Activated CD8-positive, alpha-beta memory T cell treated with anti-CD3 and anti-CD28 coated beads, Interleukin-2, amount 50 U/mL, for 24 hours (primary cell): ENCODE measurements at regions not wholly inside any gene's neighbourhood (a gene's known extent, or its start where the extent isn't known, plus 50 kb on each side); places are given as distances from the start of the nearest gene placed in this dataset.
"Not testable (repeated sequence)": the region's sequence is repeated elsewhere in the genome, so short reads cannot be mapped to it uniquely, and the experiment has no call there.

ENCODE experiments used
- DNase-seq: peaks from one replicate; pipeline ENCODE4 v3.0.0-alpha.2; 2020; ENCODE audit errors: extremely low read depth

- no peak for DNase-seq
These were observed 180.7 kb upstream of the ANK3 start for GRCh38 chr10:60570272-60570865.

DNA sequence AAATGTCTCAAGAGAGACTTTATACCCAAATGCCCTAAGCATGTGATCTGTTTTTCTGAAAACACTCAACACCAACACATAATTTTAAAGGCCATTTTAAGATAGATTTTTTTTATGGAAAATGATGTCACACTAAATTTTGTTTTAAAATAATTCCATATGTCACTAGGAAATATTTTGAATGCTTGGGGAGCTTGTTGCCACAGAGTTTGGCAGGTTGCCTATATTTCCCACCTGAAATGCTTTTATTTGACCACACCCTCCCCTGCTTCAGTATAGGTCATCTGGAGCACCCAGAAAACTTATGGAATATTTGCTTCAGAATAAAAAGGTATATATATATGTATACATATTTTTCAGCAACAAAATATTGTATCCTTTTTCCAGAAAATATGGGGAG, 180.0 kb upstream of the ANK3 start:
- DNase-seq: no peak

- DNase-seq: no peak
These were observed 176.4 kb upstream of the ANK3 start for GRCh38 chr10:60566096-60566495.

DNA sequence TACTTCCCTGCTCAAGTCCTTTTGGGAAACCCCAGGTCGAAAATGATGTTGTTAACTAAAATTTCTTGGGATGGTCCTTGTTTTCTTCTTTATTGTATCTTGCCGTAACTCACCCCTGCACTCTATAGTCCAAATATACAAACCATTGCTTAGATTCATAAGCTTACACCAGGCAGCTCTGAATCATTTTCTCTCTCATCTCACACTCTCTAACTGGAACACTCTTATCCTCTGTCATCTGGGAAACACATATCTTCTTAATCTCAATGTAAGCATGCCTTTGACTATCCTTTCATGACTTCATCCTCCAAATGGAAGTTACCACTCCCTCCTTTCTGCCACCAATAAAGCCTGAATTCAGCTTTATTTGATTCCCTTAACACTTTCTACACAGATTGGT, 175.8 kb upstream of the ANK3 start:
- DNase-seq: no peak

DNA sequence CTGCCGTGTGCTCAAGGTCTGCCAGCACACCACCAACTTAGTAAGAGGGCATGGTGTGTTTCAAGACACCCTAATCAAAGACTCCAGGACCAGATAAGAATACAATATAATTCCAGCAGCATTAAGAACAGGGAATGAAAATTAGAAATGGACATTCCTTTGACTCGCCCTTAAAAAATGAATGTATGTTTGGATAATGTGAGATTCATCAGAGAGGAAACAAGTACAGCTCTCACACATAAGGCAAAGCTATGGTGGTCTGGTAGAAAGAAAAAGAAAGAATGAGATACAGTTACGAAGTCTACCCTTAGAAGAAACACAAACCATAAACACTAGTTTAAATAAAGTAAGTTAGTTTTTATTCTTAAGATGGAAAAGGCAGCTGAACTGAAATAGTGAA, 174.8 kb upstream of the ANK3 start:
- no peak for DNase-seq

- DNase-seq: no peak
These were observed 170.8 kb upstream of the ANK3 start for GRCh38 chr10:60560451-60560850.

- no peak for DNase-seq
These were observed 166.0 kb upstream of the ANK3 start for GRCh38 chr10:60555700-60556099.

DNA sequence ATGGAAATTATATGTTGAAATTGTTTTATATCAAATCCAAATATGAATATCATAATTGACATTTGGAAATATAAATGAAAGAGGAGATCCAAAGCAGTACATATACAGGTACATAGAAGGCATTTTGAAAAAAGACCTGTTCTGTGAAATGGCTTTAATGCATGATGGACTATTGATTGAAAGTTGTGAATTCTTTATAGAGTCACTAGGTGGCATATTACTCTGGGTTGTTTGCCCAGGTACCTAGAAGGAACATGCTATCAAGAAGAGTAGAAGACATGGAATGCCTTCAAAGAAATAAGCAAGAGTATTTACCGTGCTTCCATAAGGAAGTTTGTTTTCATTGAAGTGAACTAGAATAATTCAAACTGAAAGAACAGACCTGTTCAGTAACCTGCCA, 160.0 kb upstream of the ANK3 start:
- DNase-seq: no peak

DNA sequence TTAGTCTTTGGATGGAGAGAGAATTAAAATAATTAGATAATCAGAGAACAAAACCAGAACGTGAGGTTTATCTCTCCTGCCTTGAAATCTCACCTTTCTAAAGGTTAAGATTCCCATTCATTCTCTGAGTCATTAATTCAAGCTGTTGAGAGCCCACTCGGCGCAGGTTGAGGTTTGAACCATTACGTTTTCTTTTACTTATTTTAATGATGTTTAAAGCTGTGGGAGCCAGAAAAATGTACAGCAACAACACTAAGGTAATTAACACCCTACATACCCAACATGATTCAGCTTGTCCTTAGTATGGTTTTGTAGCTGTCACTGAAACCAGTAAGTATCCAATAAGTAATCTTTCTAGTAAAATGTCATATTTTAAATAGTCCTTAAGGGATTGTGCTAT, 153.0 kb upstream of the ANK3 start:
- DNase-seq: no peak

- DNase-seq: no peak
These were observed 151.8 kb upstream of the ANK3 start for GRCh38 chr10:60541451-60541850.

DNA sequence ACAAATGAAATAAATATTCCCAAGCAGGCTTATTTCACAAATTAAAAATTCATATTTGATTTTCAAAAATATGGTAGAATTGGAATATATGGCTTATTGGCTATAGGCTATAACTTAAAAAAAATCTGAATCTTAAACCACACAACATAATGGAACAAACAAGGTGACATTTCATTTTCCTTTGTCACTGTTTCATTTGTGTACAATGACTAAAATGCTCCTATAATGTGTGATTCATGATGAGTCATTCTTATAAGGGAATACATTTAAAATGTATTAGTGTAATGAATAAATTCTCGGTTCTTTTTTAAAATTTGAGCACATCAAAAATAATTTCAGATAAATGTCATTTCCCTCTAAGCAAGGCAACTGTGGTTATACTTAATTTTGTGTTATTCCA, 148.0 kb upstream of the ANK3 start:
- no peak for DNase-seq

DNA sequence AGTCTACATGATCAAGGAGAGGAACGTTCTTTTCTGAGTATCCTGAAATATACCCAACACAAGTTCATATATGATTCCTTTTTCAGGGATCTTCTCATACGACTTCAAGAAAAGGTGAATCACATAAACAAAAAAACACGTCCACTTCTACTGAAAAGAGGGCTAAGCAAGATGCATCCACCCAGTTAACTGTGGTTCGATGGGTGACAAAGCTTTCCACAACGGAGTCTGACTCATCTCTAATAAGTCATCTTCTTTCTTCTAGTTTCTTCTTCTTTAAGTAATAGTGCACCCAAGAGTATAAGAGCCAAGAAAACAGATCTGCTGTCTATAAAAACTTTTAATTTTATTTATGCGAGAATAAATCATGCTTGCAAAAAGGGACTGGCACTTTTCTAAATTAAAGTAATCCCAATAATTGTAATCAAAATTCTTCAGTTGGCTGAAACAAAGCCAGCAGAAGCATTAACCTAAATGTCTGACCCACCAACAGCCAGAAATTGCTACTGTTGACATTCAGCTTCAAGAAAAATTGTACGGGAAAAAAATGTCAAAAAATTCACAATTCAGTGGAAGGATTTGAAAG, 146.9 kb upstream of the ANK3 start:
- no peak for DNase-seq

DNA sequence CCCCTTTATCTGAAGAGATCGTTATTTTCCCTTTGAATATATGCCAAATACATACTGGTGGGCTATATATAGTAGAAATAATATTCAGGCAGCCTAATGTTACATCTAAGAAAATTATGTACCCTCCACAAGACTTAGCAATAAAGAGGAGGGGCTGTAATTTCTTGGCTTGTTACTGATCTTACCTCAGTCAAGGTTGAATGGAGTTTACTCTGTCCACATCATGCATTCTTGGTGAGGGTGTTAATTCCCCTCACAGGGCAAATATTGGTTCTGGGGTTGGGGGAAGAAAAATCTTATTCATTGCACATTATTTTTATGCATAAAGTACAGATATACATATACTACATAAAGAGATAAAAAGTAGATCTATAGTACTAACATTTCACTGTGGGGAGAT, 145.8 kb upstream of the ANK3 start:
- DNase-seq: no peak

DNA sequence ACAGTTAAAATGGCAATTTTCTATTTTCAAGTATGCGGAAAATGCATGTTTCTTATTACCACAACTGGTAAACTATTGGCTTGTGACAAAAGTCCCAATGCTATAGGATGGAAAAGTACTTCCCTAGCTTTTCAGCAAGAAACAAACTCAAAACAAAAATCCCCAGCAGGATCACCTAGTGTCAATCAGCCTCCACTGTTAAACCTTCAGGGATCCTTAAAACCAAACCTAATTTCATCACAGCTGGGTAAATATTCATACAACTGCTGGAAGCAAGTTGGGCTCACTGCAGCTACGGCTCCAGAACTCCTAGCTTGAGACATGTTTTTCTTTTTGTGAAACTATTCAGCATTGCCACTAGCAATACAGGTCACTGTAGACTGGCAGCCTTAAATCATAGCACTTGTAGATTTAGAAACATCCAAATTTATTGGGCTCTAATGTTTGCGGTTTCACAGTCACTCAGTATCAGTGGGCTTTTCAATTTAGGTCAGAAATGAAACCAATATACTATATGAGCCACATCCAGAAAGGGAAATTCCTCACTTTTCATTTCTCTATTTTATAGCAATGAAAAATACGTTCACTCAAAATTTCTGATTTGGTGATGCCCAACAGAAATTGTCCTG, 145.2 kb upstream of the ANK3 start:
- no peak for DNase-seq

DNA sequence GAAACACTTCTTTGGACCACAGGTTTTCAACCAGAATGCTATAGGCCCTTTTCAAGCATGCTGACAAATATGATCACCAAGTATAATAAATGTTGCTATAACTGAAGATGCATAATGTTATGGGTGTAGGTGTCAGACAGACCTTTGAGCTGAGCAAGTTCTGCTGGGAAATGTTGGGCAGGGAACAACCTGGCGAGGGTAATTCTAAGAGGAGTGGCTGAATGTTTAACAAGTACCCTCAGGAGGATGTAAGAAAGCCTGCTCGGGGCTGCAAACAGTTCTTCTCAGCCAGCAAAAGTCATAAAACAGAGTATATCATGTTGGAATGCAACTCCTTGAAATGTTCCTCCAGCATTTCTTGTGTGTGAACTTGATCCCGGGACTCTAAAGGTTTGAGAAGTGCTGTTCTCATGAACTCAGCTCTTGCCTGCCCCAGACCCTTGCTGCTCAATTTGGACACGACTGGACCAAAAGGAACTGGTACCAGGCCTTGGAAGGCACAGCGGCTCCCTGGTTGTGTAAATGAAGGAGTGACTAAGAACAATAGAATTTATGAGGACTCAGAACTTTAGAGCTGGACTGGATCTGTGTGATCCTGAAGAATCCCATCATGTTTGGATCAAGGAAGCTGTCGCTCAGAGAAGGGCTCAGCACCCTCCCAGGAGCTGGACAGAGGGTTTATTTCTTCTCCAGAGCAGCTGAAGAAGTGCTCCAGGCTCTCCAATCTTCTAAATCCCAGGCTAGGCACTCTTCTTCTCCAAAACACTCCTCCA, 143.2 kb upstream of the ANK3 start:
- DNase-seq: no peak

GRCh38 chr10:60531006-60531405, 141.3 kb upstream of the ANK3 start:
- no peak for DNase-seq

- DNase-seq: no peak
These were observed 138.0 kb upstream of the ANK3 start for GRCh38 chr10:60527676-60528075.

DNA sequence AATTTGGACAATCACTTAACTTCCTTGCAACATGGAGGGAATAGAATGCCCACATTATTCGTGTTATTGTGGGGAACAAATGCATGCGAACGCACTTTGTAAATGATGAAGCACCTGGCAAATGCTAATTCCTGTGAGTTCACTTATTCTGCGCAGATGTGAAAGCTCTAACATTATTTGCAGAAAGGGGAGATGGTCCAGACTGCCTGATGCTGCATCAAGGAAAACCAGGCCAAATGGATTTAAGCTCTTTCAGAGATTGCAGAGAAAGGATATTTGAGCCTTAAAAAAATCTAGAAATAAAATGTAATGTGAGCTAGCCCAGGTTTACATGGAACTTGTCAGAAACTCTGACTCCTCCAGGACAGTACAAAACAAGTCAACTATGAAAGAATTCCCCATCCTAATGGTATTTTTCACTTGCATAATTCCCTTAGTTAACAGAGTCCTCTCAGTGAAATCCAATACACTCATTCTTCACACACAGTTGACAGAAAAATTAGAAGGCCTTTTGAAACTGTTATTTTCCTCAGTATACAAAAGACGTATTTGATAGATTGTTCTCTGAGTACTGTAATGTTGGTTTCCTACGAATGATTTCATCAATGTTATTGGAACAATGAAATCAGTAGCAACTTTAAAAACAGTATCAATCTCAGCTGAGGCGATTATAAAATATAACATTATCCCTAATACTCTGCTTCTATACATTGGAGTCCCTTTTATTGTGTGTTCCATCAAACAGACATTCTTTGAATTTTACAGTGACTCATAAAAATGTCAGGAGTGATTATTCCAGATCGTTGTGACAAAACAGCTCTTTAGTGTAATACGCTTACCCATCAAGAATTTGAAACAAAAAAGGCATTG, 136.3 kb upstream of the ANK3 start:
- no peak for DNase-seq

DNA sequence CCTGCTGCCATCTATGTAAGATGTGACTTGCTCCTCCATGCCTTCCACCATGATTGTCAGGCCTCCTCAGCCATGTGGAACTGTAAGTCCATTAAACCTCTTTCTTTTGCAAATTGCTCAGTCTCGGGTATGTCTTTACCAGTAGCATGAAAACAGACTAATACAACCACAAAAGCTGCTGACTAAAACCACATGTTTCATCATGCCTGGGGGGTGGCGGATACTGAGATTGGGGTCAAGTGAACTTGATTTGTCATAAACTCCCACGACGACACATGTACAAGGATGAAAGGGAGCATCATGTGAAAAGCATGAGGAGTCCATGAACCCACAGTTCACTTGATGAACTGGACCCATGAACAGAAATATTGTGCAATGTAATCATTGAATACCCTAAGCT, 134.9 kb upstream of the ANK3 start:
- DNase-seq: no peak

DNA sequence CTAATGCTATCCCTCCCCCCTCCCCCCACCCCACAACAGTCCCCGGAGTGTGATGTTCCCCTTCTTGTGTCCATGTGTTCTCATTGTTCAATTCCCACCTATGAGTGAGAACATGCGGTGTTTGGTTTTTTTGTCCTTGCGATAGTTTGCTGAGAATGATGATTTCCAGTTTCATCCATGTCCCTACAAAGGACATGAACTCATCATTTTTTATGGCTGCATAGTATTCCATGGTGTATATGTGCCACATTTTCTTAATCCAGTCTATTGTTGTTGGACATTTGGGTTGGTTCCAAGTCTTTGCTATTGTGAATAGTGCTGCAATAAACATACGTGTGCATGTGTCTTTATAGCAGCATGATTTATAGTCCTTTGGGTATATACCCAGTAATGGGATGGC, 133.7 kb upstream of the ANK3 start:
- DNase-seq: not testable (repeated sequence)

- DNase-seq: no peak
These were observed 132.9 kb upstream of the ANK3 start for GRCh38 chr10:60522617-60523016.

- no peak for DNase-seq
These were observed 132.3 kb upstream of the ANK3 start for GRCh38 chr10:60521974-60522405.
